ENCODE measurements at regions not wholly inside any gene's neighbourhood (a gene's known extent, or its start where the extent isn't known, plus 50 kb on each side); places are given as distances from the start of the nearest gene placed in this dataset.

GRCh38 chr4:189511581-189511980, 429.1 kb upstream of the FRG1 start:
- no peak for ATAC-seq (ENCODE audit: low read depth)
- intact Hi-C loops (cut with micrococcal nuclease) (no loop called here), in situ Hi-C loops (cut with MboI; ENCODE audit: low sequenced_read_pairs) (no loop called here), dilution Hi-C loops (cut with HindIII; ENCODE audit: low sequenced_read_pairs, unreplicated experiment) (no loop called here)
- no peak overlapping the region for H2BK5ac ChIP-seq (ENCODE audit: low read depth, low read length, poor library complexity, severe bottlenecking)
- H3K4me3 ChIP-seq (ENCODE audit: insufficient read depth, low read depth, low read length) = no peak overlapping the region
- no peak overlapping the region for H3K4ac ChIP-seq (ENCODE audit: low read depth, low read length)
- no peak overlapping the region for H3K27ac ChIP-seq (ENCODE audit: insufficient read depth, low read length)
- H3K27me3 ChIP-seq (ENCODE audit: control insufficient read depth, insufficient read depth, low read length) = no peaks in the 10 kb centered on the region
- no peaks in the 10 kb centered on the region for H4K20me1 ChIP-seq (ENCODE audit: insufficient read depth, low read length)
- TF ChIP-seq MAZ (IDR thresholded peaks at IDR 0.05; ENCODE audit: borderline replicate concordance, low read depth, low read length) (no peak), CHD1 (IDR thresholded peaks at IDR 0.05; ENCODE audit: low read depth, low read length) (no peak), POLR2A (IDR thresholded peaks at IDR 0.05; ENCODE audit: low read depth, low read length) (no peak), CTCF (conservative IDR thresholded peaks at IDR 0.05; ENCODE audit: low read depth, low read length) (no peak), MXI1 (IDR thresholded peaks at IDR 0.05; ENCODE audit: borderline replicate concordance, low read depth, low read length) (no peak), SMC3 (IDR thresholded peaks at IDR 0.05; ENCODE audit: low read depth, low read length) (no peak), ELK1 (IDR thresholded peaks at IDR 0.05; ENCODE audit: borderline replicate concordance, low read depth, low read length) (no peak), NFE2L2 (IDR thresholded peaks at IDR 0.05; ENCODE audit: low read depth, low read length) (no peak), CEBPB (IDR thresholded peaks at IDR 0.05; ENCODE audit: low read depth, low read length) (no peak), FOS (IDR thresholded peaks at IDR 0.05; ENCODE audit: low read depth, low read length) (no peak), RFX5 (IDR thresholded peaks at IDR 0.05; ENCODE audit: low read depth, low read length) (no peak), MAFK (IDR thresholded peaks at IDR 0.05; ENCODE audit: low read depth, low read length) (no peak), BHLHE40 (IDR thresholded peaks at IDR 0.05; ENCODE audit: low read depth, low read length) (no peak), RAD21 (IDR thresholded peaks at IDR 0.05; ENCODE audit: low read length) (no peak), RCOR1 (IDR thresholded peaks at IDR 0.05; ENCODE audit: insufficient replicate concordance, low read length) (no peak)
- TF ChIP-seq, protein P1, sequence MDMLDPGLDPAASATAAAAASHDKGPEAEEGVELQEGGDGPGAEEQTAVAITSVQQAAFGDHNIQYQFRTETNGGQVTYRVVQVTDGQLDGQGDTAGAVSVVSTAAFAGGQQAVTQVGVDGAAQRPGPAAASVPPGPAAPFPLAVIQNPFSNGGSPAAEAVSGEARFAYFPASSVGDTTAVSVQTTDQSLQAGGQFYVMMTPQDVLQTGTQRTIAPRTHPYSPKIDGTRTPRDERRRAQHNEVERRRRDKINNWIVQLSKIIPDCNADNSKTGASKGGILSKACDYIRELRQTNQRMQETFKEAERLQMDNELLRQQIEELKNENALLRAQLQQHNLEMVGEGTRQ (IDR thresholded peaks at IDR 0.05; ENCODE audit: low read depth, low read length) = no peak
- H3K4me2 ChIP-seq (ENCODE audit: low read depth, low read length) = no peak overlapping the region
- H3K79me1 ChIP-seq (ENCODE audit: low read depth in 1 of 2, low read length in 2 of 2) = no peaks in the 10 kb centered on the region
- no peak overlapping the region for H2AK9ac ChIP-seq (replicated peaks; ENCODE audit: low read depth, low read length, poor library complexity)
- DNase-seq = no peak
- no peak overlapping the region for H3K9ac ChIP-seq (ENCODE audit: low read depth, low read length)
- H2AK5ac ChIP-seq (ENCODE audit: low read depth, low read length) = no peak overlapping the region
- H2BK15ac ChIP-seq (ENCODE audit: low read depth, low read length) = no peak overlapping the region
- H4K8ac ChIP-seq (ENCODE audit: low read depth in 2 of 2, low read length in 2 of 2) = no peak overlapping the region
- WGBS, 2 experiments (ENCODE audit: extremely low coverage in 2 of 2, insufficient read length in 1 of 2) = 63% methylated on average over 4 of the region's 10 CpGs; no CpG with 5 or more reads in 1 of the 2 experiments
- no peaks in the 10 kb centered on the region for H3K4me1 ChIP-seq (ENCODE audit: control insufficient read depth, insufficient read depth, low read length)
- no peak overlapping the region for H4K5ac ChIP-seq (ENCODE audit: low read depth, low read length)
- H2BK120ac ChIP-seq (ENCODE audit: low read depth, low read length) = no peak overlapping the region
- H2BK20ac ChIP-seq (ENCODE audit: low read depth, low read length) = no peak overlapping the region
- BruUV-seq (replicated peaks) = no TSS peak
- no peaks in the 10 kb centered on the region for H3K9me1 ChIP-seq (ENCODE audit: insufficient read depth, low read length)
- H3K56ac ChIP-seq (ENCODE audit: extremely low read depth, insufficient read depth, low read length) = no peak overlapping the region
- ChIA-PET POLR2A (ENCODE audit: unreplicated experiment) (no interaction called here), CTCF (no interaction called here)
- no peak overlapping the region for H4K91ac ChIP-seq (ENCODE audit: insufficient read depth, low read depth, low read length)
- H3K14ac ChIP-seq (replicated peaks; ENCODE audit: low read depth, low read length) = no peak overlapping the region
- peaks cover 19% of the 10 kb centered on the region for H3K9me3 ChIP-seq (ENCODE audit: control insufficient read depth, insufficient read depth, low read length)
- H2AFZ ChIP-seq (replicated peaks; ENCODE audit: low read length, poor library complexity) = no peak overlapping the region
- no peak overlapping the region for H3K23ac ChIP-seq (ENCODE audit: low read depth, low read length)
- H3K18ac ChIP-seq (ENCODE audit: low read depth, low read length) = no peak overlapping the region
- H3K36me3 ChIP-seq (ENCODE audit: control insufficient read depth, insufficient read depth, low read length) = no peaks in the 10 kb centered on the region

Measured in IMR-90 (cell line).